Subcutaneous abdominal adipose tissue (tissue), 5 donors: ENCODE measurements at regions not wholly inside any gene's neighbourhood (a gene's known extent, or its start where the extent isn't known, plus 50 kb on each side); places are given as distances from the start of the nearest gene placed in this dataset.

Experiments used
- H3K27ac ChIP-seq: one replicate; pipeline ENCODE4 v1.7.0; 2013; ENCODE audit warnings: low read depth, mild to moderate bottlenecking, inconsistent platforms, low read length, moderate library complexity
- H3K27me3 ChIP-seq, 5 donors: one replicate each; pipeline ENCODE4 v1.7.0; 2013; ENCODE audit warnings: low read length in 5 of 5, inconsistent platforms in 1 of 5; ENCODE audit not compliant: control insufficient read depth in 5 of 5, insufficient read depth in 4 of 5
- H3K36me3 ChIP-seq, 5 donors: one replicate each; pipeline ENCODE4 v1.7.0; 2013; ENCODE audit warnings: low read length in 5 of 5; ENCODE audit not compliant: control insufficient read depth in 5 of 5, insufficient read depth in 5 of 5
- H3K4me1 ChIP-seq, 5 donors: one replicate each; pipeline ENCODE4 v1.7.0; 2013; ENCODE audit warnings: low read length in 5 of 5, mild to moderate bottlenecking in 3 of 5, moderate library complexity in 1 of 5; ENCODE audit not compliant: control insufficient read depth in 5 of 5, insufficient read depth in 5 of 5
- H3K4me3 ChIP-seq, 5 donors: one replicate each; pipeline ENCODE4 v1.7.0; 2013; ENCODE audit warnings: low read length in 5 of 5, low read depth in 1 of 5
- H3K9ac ChIP-seq, 5 donors: one replicate each; pipeline ENCODE4 v1.7.0; 2013; ENCODE audit warnings: low read length in 5 of 5, mild to moderate bottlenecking in 4 of 5, moderate library complexity in 3 of 5
- H3K9me3 ChIP-seq, 5 donors: one replicate each; pipeline ENCODE4 v1.7.0; 2013; ENCODE audit warnings: low read length in 5 of 5; ENCODE audit not compliant: control insufficient read depth in 5 of 5
- donor health status: healthy.
- donor health status: healthy.
- donor health status: healthy.
- donor health status: healthy.
- donor health status: healthy.

DNA sequence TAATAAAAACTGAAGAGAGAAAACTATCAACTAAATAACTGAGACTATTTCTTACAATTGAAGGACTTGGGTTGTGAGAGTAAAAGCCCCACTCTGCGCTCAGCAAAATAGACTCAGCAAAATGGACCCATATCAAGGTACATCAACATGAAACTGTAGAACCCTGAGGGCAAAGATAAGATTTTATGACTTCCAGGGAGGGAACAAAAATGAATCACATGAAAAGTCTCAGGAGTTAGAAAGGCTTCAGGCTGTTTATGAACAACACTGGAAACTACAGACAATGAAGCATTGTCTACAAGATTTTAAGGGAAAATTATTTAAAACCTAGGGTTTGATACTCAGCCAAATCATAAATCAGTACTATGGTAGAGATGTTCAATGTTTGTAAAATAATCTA is 434.3 kb downstream of the PTPRC start:
- H3K36me3 ChIP-seq: no peaks in the 10 kb centered on the region
- no peaks in the 10 kb centered on the region for H3K4me1 ChIP-seq
- no peaks in the 10 kb centered on the region for H3K9me3 ChIP-seq
- no peak overlapping the region for H3K4me3 ChIP-seq
- no peak overlapping the region for H3K27ac ChIP-seq
- no peak overlapping the region for H3K9ac ChIP-seq
- no peaks in the 10 kb centered on the region for H3K27me3 ChIP-seq

- no peaks in the 10 kb centered on the region for H3K27me3 ChIP-seq
- no peaks in the 10 kb centered on the region for H3K9me3 ChIP-seq
- no peak overlapping the region for H3K27ac ChIP-seq
- no peak overlapping the region for H3K4me3 ChIP-seq
- H3K36me3 ChIP-seq: no peaks in the 10 kb centered on the region
- no peaks in the 10 kb centered on the region for H3K4me1 ChIP-seq
- no peak overlapping the region for H3K9ac ChIP-seq
These were observed 437.0 kb downstream of the PTPRC start for GRCh38 chr1:199075792-199076191.

DNA sequence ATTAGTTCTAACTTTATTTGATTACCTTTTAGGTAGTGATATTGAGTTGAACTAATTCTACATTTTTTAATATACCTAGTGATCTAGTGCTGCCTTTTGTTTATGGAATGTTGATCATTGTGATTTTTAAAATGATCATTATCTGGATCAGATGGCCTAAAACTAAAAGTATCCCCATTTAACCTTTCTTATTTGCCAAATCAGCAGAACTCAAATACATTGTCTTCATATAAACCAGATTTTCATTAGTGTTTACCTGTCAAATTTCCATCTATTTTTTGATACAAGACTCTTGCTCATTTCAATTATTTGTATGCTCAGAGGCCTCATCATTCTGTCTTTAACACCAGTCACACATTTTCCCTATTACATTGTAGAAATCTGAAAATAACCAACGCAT is 441.2 kb downstream of the PTPRC start:
- Histone ChIP-seq H3K9ac (no peak overlapping the region), H3K36me3 (no peaks in the 10 kb centered on the region), H3K4me1 (no peaks in the 10 kb centered on the region), H3K4me3 (no peak overlapping the region), H3K27ac (no peak overlapping the region), H3K27me3 (no peaks in the 10 kb centered on the region), H3K9me3 (no peaks in the 10 kb centered on the region)

DNA sequence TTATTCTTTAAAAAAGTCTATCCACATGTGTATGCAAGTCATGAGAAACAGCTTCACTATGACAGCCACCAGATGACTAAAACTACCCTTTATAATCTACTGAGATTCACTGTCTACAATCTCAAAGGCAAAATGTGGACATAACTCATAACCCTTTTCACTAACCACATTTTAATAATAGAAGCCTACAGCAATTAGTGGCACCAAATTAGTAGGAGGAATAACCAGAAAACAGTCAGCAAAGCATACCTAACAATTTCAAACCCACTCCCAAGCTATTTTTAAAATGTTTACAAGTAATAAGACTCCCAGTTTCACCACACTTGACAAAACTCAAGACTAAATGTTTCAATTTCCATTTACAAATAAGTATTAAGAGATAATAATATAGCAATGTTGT is 442.9 kb downstream of the PTPRC start:
- no peaks in the 10 kb centered on the region for H3K36me3 ChIP-seq
- H3K9me3 ChIP-seq: no peaks in the 10 kb centered on the region
- no peak overlapping the region for H3K27ac ChIP-seq

DNA sequence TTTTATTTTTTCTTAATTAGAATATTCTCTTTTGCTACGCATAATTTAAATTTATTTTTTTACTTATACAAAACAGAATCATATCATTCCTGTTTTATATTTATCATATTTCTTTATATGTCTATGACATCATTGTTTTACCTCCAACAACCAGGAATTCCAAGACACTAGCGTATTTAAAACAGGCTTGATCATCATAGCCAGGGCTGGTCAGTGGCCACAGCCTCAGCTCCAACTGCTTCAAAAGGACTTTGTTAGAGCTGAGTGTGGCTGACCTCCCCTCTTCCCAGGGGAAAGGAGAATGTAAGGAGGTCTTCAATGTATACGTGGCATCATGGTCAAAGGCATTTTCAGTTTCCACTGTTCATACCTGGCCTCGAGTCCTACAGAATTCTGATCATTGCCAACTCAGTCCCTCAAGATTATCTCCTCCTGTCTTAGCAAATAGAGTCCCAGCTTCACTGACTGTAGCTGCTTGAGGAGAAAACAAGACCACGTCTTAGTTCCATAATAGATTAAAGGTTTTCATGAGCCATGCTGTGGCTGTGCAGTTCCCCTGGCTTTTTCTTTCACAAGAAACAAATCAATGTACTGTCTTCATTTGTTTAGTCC is 444.0 kb downstream of the PTPRC start:
- Histone ChIP-seq H3K27ac (no peak overlapping the region), H3K9me3 (no peaks in the 10 kb centered on the region), H3K27me3 (no peaks in the 10 kb centered on the region), H3K9ac (no peak overlapping the region), H3K4me1 (no peaks in the 10 kb centered on the region), H3K4me3 (no peak overlapping the region), H3K36me3 (no peaks in the 10 kb centered on the region)

More for the DNA sequence above, 442.9 kb downstream of the PTPRC start:
- Histone ChIP-seq H3K4me1 (no peaks in the 10 kb centered on the region), H3K9ac (no peak overlapping the region), H3K4me3 (no peak overlapping the region), H3K27me3 (no peaks in the 10 kb centered on the region)

DNA sequence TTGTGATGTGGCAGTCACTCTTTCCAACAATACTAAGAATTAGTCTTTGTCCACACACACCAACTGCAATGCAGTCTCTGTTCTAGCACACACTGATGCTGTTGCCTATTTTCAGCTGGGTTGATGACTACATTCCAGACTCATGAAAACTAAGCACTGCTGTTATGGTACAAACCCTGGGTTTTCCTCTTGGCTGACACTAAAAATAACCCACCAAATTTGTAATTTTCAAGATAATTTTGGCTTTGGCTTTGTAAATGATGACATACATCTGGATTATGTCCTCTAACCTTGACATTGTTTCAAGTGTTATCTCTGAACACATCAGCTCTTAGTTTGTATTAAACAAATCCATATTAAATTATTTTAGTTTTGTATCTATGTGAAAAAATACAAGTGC is 444.8 kb downstream of the PTPRC start:
- Histone ChIP-seq H3K27me3 (no peaks in the 10 kb centered on the region), H3K9me3 (no peaks in the 10 kb centered on the region), H3K4me1 (no peaks in the 10 kb centered on the region), H3K4me3 (no peak overlapping the region), H3K9ac (no peak overlapping the region), H3K27ac (no peak overlapping the region), H3K36me3 (no peaks in the 10 kb centered on the region)

DNA sequence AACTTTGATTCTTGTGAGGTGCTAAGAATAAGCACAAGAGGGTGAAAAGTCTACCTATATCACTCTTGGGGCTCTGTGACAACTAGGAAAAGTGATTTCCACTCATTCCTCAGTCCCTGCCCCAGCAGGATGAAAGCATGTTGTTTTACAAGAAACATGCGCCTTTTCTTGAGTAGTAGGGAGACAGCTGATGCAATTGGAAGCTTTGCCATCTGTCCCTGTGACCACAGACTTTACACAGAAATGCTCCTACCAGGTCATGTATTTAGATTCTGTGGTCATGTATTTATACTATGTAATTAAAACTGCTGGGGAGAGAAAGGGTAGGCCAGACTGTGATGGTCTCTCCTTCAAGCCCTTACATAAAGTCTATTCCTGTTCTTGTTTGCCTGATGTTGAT is 445.5 kb downstream of the PTPRC start:
- Histone ChIP-seq H3K9ac (no peak overlapping the region), H3K27ac (no peak overlapping the region), H3K9me3 (no peaks in the 10 kb centered on the region), H3K4me3 (no peak overlapping the region), H3K27me3 (no peaks in the 10 kb centered on the region), H3K36me3 (no peaks in the 10 kb centered on the region), H3K4me1 (no peaks in the 10 kb centered on the region)

DNA sequence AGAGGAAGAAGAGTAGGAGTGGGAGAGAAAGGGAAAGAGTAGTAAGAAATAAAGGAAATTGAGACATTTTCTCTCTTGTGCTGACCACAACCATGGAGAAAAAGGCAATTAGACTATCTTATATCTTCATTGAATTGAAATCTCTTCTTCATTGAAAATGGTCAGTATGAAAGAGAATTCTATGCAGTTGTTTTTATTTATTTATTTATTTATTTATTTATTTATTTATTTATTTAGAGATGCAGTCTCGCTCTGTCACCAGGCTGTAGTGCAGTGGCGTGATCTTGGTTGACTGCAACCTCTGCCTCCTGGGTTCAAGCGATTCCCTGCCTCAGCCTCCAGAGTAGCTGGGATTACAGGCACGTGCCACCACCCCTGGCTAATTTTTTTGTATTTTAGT is 447.1 kb downstream of the PTPRC start:
- Histone ChIP-seq H3K4me1 (no peaks in the 10 kb centered on the region), H3K27ac (no peak overlapping the region), H3K9me3 (no peaks in the 10 kb centered on the region), H3K9ac (no peak overlapping the region), H3K4me3 (no peak overlapping the region), H3K27me3 (no peaks in the 10 kb centered on the region), H3K36me3 (no peaks in the 10 kb centered on the region)

- Histone ChIP-seq H3K27ac (no peak overlapping the region), H3K9me3 (peaks cover 0 to 2% (median 0%) of the 10 kb centered on the region in 5 donors), H3K9ac (no peak overlapping the region), H3K36me3 (no peaks in the 10 kb centered on the region), H3K4me3 (no peak overlapping the region), H3K27me3 (no peaks in the 10 kb centered on the region), H3K4me1 (no peaks in the 10 kb centered on the region)
These were observed 448.3 kb downstream of the PTPRC start for GRCh38 chr1:199087144-199087543.

DNA sequence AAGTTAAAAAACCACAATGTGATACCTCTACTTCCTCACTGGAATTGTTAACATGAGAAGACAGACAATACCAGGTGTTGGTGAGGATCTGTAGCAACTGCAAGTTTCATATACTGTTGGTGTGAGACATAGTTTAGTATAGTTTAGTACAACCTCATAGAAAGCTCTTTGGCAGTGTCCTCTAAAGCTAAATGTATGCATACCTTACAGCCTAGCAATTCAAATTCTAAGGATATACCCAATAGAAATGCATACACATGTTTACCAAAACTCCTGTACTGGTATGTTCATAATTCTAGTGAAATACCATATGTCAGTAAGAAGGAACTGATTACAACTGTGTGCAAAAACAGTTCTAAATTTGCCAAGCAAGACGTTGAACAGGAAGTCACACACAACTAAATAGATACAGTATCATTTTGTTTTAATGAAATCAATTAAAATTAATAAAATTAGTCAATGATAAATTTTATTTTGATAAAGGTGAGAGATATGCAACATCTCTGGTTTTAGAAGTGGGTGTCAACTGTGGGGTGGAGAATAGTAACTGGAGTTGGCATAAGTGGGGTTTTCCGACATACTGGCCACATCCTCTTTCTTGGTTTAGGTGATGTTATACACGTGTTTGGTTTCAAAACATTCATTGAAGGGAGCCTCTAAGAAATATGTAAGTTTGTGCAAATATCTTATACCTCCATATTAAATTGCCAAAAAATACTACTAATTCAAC is 450.7 kb downstream of the PTPRC start:
- Histone ChIP-seq H3K4me3 (no peak overlapping the region), H3K9ac (no peak overlapping the region), H3K4me1 (no peaks in the 10 kb centered on the region), H3K27me3 (no peaks in the 10 kb centered on the region), H3K27ac (no peak overlapping the region), H3K36me3 (no peaks in the 10 kb centered on the region), H3K9me3 (peaks cover 0 to 2% (median 0%) of the 10 kb centered on the region in 5 donors)
